ENCODE measurements at regions not wholly inside any gene's neighbourhood (a gene's known extent, or its start where the extent isn't known, plus 50 kb on each side); places are given as distances from the start of the nearest gene placed in this dataset.

GRCh38 chr22:46097268-46097900, 52.9 kb upstream of the PPARA start:
- H3K36me3 ChIP-seq: peaks cover 76% of the 10 kb centered on the region

GRCh38 chr22:46098525-46099475, 51.5 kb upstream of the PPARA start:
- peaks cover 78% of the 10 kb centered on the region for H3K36me3 ChIP-seq
- no peak overlapping the region for H3K27ac ChIP-seq
- H3K9me3 ChIP-seq: no peaks in the 10 kb centered on the region
- no peaks in the 10 kb centered on the region for H3K27me3 ChIP-seq
- no peaks in the 10 kb centered on the region for H3K4me1 ChIP-seq (ENCODE audit: control insufficient read depth in 1 of 2, insufficient read depth in 1 of 2, low read depth in 1 of 2, low read length in 1 of 2)
- H3K4me3 ChIP-seq (ENCODE audit: low read depth in 1 of 2, low read length in 1 of 2): no peak overlapping the region
- TF ChIP-seq CTCF (IDR thresholded peaks at IDR 0.05): no peak

More at GRCh38 chr22:46097268-46097900, 52.9 kb upstream of the PPARA start:
- Histone ChIP-seq H3K27ac (no peak overlapping the region), H3K9me3 (no peaks in the 10 kb centered on the region), H3K4me1 (ENCODE audit: control insufficient read depth in 1 of 2, insufficient read depth in 1 of 2, low read depth in 1 of 2, low read length in 1 of 2) (no peaks in the 10 kb centered on the region), H3K4me3 (ENCODE audit: low read depth in 1 of 2, low read length in 1 of 2) (no peak overlapping the region), H3K27me3 (no peaks in the 10 kb centered on the region)
- TF ChIP-seq CTCF (IDR thresholded peaks at IDR 0.05): no peak

- no peak for TF ChIP-seq CTCF (IDR thresholded peaks at IDR 0.05)
- Histone ChIP-seq H3K36me3 (peaks cover 80% of the 10 kb centered on the region), H3K9me3 (no peaks in the 10 kb centered on the region)
Observed at GRCh38 chr22:46099740-46100139, 50.6 kb upstream of the PPARA start.

GRCh38 chr22:46100401-46101105, 49.8 kb upstream of the PPARA start:
- peaks cover 88% of the 10 kb centered on the region for H3K36me3 ChIP-seq
- H3K4me1 ChIP-seq (ENCODE audit: control insufficient read depth in 1 of 2, insufficient read depth in 1 of 2, low read depth in 1 of 2, low read length in 1 of 2): no peaks in the 10 kb centered on the region

More at GRCh38 chr22:46099740-46100139, 50.6 kb upstream of the PPARA start:
- H3K4me1 ChIP-seq (ENCODE audit: control insufficient read depth in 1 of 2, insufficient read depth in 1 of 2, low read depth in 1 of 2, low read length in 1 of 2): no peaks in the 10 kb centered on the region
- H3K27ac ChIP-seq: no peak overlapping the region
- H3K4me3 ChIP-seq (ENCODE audit: low read depth in 1 of 2, low read length in 1 of 2): no peak overlapping the region
- no peaks in the 10 kb centered on the region for H3K27me3 ChIP-seq

More at GRCh38 chr22:46100401-46101105, 49.8 kb upstream of the PPARA start:
- no peak for TF ChIP-seq CTCF (IDR thresholded peaks at IDR 0.05)
- Histone ChIP-seq H3K27me3 (no peaks in the 10 kb centered on the region), H3K4me3 (ENCODE audit: low read depth in 1 of 2, low read length in 1 of 2) (no peak overlapping the region), H3K27ac (no peak overlapping the region), H3K9me3 (no peaks in the 10 kb centered on the region)
